ENCODE measurements at regions not wholly inside any gene's neighbourhood (a gene's known extent, or its start where the extent isn't known, plus 50 kb on each side); places are given as distances from the start of the nearest gene placed in this dataset.

DNA sequence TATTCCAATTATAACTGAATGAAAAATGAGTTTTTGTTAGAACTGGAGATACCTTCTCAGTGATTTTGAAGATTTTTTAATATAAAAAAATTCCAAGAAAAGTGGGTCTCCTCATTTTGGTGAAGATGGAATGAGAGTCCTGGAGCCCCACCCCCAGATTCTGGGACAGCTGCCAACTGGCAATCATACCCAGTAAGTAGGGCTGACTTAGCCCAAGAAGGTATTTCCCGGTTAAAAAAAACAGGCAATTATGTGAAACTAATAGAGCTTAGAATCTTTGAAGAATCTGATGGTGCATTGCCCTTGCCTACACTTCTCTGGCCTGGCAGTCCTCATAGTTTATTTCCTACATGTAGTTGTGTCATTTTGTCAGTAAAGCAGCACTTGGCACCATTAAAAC is 52.8 kb upstream of the VWDE start:
- DNase-seq: no peak

DNA sequence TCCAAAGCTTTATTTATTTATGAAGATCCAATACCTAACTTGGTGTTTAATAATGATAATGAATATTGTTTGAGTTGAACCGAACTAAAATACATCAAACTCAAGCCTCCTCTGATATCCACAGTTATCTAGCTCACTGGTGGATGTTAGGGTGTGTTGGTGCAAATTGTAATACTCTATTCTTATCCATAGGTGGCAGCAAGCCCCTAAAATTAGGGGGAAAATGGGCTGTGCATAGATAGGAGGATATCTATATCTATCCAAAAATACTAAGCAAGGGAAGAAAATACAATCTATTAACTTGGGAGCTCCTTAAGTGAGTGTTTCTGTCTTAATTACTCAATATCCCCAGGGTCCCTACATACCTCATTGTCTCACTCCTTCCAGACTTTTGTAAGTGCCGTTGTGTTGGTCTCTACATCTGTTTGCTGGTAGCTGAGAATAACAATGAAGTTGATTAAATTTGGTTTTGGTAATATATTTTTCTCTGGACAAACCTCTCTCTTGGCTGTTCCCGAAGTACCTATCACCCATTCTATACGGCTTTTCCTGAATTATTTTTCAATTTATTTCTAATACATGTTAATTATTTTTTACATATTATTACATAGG is 55.0 kb upstream of the VWDE start:
- DNase-seq: peak; percentile 23

DNA sequence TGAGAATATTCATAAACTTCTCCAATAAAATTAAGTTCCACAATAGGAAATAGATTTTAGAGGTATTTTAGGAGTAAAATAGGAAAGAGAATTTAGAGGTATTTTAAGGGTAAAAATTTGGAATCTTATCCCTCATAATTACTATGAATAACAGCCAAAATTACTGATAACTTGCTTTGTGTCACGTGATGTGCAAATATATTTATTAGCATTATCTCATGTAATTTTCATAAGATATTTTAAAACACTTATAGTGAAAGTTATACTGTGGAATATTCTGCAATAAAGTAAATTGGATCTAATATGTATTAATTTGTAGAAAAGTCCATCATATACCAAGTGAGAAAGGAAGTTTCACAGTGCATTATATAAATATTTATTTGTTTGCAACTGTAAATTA is 64.2 kb upstream of the VWDE start:
- no peak for DNase-seq

DNA sequence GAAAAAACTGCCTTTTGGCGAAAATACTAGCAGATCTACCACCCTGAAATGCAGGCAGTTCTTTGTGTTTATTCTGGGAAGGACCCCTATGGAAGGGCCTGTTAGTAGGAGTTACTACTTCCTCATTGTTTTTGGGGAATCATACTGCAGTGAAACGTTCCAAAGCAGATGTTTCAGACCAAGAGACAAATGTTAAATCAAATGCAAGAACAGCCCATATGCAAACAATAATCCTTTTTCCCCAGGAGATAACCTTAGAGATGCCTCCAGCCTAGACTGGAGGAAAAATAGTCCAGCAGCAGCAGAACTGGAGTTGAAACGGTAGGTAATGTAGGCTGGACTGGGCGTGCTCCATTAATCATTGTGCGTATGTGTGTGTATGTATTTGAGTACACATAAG is 65.9 kb upstream of the VWDE start:
- DNase-seq: no peak

DNA sequence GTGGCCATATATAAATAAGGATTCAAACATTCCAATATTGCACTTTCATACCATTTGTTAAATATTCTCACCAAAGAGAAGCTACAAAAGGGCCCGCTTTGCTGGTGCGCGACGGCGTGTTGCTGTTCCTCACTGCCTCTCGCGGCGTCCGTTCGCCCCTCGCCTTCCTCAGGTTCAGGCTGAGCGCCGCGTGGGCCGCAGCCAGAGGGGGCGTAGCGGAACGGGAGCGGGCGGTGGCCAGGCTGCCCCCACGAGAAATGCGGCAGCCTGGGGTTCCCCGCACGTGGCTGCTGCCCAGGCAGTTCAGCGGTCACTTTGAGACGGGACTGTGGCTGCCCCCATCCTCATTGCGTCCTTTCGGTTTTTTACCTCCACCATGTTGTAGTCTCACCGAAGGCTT is 67.3 kb upstream of the VWDE start:
- DNase-seq: no peak

DNA sequence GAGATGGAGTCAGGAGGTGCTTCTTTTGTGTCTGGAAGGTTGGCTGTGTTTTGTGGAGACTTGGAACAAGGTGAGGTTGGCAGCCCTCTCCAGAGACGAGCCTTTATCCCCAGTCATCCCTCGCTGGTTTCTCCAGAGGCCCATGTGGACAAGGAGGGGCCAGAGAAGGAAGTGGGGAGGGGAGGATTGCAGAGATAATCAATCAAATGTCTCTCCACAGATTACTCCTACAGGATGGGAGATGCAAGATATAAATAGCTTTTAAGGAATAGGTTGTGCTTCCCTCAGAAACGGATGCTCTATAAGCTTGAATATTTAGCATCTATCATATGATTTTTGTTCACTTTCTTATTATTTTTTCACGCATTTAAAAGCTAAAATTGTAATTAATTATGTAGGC is 70.4 kb upstream of the VWDE start:
- no peak for DNase-seq

DNA sequence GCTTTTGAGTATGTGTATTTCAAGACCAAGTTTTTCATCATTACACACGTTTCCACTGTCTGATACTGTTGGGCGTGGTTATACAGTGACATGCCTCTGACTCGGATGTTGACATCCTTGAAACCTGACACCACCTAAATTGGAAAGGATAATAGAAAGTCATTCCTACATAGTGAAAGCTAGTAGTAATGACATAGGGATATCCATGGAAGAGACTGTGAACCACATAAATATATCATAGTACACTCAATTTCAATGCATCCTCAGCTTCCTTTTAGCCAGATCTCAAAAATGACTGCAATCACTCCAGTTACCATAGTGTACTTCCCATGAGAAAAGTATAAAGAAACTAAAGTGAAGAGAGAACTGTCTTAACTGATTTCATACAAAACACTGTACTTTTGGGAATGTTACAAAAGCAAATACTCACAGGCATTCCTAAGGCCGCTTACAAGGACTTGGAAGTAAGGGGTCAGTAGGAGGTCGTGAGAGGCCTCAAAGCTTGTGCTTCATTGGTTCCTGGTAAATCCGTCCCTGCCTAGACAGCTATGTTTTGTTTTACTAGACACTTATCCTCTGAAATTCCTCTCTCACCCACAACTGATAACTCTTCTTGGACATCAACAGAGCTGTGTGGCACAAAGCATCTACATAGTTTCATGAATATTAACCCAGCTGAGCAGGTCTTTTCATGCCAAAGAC is 71.8 kb upstream of the VWDE start:
- no peak for DNase-seq

DNA sequence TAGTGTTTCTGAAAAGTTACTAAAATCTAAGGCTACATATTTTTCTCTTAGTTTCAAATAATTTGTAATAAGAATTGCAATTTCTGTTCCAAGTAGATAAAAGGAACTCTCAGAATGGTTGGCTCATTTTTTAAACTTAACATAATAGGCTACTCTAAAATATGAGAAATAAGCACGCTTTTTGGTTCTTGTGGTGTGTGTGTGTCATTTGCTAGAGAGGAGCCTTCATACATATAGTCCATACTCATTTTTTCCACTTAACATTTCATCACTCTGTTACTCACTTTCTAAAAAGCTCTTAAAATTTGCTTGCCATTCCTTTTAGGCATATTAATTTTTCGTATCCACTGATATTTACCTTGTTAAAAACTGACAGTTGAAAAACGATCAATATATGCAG is 74.0 kb upstream of the VWDE start:
- no peak for DNase-seq

DNA sequence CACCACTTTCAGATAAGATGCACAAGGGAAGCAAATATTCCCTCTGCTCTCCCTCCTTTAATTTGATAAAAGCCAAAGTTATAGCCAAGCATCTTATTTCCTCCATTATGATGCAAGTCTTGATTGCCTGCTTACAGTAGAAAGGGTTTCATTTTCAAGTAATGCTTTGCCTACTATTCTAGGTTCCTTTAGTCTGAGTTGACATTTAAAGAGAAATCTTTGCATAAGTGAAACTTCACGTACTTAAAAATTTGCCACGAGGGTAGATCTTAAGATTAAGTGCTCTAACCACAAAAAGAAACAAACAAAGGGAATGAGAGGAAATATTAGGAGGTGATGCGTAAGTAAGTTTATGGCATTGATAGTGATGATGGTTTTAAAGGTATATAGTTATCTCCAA is 78.1 kb upstream of the VWDE start:
- no peak for DNase-seq

DNA sequence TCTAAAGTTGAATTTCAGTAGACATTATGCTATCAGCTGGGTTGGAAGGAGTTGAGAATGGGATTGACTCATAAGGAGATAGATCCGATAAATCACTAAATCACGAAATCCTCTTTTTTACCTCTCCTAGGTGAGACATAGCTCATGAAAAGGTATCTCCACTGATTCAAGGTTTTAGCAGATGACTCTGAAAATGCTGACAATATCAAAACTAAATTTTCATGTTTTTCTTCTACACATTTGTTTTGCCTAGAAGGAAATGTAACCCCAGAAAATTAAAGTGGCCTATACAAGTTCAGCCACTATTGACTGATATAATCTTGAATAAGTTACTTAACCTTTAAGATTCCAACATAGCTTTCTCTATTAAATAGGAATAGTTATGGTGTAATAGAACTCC is 82.2 kb upstream of the VWDE start:
- DNase-seq: no peak

DNA sequence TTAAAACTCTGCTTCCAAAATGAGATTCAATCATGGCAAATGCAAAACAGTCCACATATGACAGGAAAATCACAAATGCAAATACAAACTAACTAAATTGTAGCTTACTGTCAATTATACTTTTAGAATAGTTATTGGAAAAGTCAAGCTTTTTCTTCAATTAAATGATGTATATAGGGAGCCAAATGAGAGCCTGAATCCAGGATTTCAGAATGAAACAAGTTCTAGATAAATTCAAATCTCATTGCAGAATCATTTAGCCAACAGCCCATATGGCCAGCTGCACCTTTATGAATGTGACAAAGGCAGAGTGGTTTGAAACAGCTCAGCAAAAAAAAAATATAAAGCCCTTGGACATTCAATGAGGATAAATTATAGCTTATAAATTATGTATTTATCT is 82.2 kb upstream of the SCIN start:
- DNase-seq: no peak

DNA sequence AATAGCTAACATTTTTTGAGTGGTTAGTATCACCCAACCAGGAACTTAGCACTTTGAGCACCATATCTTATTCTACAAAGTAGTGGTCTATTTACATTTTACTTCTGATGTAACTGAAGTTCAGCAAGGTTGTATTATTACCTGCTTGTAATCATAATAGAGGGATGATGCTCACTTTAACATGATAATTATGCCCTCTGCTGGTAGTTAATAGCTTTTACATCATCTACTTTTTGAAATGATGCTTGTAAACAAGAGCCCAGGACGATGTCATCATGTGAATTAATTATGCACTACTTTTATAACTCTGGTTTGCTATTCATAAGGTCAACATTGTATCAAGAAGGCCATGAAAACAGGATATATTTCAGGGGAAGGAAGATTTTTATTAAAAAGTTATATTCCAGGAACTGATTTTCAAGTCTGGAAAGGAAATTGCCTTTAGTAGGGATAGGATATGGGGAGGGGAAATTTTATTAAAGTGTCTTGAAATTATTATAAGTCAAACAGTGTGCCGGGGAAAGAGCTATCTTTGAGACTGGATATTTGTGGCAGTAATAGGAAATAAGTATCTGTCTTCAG is 80.3 kb upstream of the SCIN start:
- DNase-seq: peak; percentile 22

DNA sequence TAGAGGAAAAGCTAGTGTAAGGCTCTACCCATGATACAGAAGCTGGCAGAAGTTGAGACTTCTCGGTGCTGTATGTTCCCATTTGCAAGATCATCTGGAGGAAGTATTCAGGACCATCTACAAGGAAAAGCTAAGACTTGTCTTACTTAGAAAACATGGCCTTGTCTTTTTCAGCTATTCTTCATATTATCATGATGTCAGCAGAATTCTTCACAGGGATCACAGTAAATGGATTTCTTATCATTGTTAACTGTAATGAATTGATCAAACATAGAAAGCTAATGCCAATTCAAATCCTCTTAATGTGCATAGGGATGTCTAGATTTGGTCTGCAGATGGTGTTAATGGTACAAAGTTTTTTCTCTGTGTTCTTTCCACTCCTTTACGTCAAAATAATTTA is 79.6 kb upstream of the SCIN start:
- no peak for DNase-seq

DNA sequence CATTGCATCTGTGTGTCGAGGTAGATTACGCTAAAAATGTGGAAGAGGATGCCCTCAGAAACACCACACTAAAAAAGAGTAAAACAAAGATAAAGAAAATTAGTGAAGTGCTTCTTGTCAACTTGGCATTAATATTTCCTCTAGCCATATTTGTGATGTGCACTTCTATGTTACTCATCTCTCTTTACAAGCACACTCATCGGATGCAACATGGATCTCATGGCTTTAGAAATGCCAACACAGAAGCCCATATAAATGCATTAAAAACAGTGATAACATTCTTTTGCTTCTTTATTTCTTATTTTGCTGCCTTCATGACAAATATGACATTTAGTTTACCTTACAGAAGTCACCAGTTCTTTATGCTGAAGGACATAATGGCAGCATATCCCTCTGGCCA is 79.0 kb upstream of the SCIN start:
- no peak for DNase-seq

DNA sequence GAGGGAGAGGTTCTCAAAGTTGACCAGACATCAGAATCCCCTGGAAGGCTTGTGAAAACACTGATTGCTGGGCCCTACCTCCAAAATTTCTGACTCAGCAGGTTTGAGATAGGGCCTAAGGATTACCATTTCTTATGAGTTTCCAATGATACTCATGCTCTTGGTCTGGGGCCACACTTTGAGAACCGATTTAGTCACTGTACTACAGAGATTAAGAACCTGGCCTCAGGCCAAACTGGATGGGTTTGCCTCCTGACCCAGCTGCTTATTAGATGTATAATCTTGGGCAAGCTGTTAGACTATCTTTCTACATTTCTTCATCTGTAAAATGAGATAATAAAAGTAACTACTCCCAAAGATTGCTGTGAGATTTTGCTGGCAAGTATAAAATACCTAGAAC is 77.1 kb upstream of the SCIN start:
- no peak for DNase-seq

DNA sequence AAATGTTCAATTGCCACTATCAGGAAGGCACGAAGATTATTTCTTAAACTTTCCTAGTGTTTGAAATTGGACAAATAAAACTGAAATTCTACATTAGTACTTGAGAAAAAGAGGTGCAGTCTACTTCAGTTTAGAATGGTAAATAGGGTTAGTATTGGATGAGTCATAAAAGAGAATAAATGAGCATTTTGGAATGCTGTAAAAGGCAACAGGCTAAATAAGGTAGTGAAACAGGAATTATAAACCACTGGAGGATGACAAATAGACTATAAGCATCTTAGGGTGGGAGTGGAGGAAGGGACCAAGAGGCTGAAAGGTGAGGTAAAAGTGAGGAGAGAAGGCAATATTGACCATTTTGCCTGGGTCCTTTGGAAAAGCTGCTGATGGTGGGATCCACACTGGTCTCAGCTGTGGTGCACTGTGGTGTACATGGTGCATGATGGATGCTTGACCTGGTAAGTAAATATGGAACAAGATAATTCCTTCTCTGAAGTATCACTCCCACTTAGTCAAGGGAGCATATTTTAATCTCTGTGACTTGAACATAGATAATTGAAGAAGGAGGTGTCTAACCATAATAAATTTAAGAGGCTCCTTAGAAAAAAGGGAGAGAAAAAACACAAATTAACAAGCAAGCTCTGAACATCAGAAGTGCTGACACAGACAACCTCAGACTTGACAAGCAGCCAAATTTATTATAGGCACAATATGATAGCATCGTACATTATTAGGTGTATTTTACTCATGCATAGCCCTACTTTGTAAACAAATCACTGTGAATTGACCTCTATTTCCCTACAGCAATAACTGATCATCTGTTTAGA is 76.4 kb upstream of the SCIN start:
- no peak for DNase-seq

DNA sequence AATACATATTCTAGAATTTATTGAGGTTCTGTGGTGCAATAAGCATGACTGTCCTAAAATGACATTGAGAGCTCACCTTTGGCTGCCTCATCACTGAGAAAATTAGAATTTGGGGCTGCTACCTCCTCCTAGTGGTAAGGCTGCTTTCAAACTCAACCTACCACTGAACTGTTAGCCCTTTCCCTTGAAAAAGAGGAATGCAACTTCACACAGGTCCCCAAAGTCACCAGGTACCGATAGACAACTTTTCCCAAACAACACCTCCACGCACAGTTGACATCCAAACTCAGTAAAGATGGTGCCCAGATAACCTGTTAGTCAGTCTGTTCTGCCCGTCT is 75.9 kb upstream of the SCIN start:
- DNase-seq: no peak

DNA sequence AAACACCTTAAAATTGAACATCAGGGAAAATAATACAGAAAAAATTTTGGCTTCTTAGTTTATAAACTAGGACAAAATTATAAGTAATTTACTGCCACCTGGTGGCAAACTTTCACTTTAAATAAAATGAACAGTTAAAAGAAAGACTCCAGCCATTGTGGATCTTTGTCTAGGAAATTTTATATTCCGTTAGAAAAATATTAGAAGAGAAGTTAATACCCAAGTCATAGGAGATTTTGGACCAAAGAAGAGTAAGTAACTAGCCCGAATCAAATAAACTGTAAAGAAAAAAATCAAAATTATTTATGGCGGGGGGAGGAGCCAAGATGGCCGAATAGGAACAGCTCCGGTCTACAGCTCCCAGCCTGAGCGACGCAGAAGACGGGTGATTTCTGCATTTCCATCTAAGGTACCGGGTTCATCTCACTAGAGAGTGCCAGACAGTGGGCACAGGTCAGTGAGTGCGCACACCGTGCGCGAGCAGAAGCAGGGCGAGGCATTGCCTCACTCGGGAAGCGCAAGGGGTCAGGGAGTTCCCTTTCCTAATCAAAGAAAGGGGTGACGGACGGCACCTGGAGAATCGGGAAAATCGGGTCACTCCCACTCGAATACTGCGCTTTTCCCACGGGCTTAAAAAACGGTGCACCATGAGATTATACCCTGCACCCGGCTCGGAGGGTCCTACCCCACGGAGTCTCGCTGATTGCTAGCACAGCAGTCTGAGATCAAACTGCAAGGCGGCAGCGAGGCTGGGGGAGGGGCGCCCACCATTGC is 73.4 kb upstream of the SCIN start:
- DNase-seq: peak; percentile 27

DNA sequence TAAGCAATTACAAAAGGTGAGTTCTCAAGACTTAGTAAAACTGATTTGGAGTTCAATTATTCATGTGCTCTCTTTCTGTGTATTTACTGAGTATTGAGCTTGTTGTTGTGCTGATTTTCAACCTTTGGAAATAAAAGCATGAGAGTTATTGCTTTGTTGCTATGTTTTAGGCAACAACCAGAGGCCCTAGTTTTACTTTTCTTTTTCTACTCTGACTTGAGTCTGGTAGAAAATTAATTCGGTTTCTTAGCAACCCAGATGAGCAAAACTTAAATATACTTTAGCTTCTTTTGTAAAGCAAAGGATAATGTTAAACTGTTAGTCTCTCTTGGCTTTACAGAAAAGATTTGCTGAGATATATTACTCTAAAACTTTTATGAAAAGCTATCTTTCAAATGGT is 66.4 kb upstream of the SCIN start:
- no peak for DNase-seq

DNA sequence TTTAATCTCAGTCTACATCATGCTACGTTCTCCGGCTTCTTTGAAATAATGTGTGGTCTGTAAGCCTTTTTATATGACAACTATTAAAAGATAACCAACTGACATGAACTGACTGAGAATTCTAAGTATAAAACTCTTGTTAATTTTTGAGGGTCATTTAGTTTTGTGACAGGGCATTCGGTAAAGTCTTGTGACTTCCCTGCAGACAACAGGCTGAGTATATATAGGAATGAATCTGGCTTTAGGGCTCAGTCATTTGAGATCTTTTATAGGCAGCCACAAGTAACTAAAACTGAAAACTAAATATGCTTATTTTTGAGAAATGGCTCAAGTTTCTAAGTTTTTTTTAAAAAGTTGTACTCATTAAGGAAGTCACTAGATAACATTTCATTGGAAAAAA is 62.5 kb upstream of the SCIN start:
- no peak for DNase-seq

DNA sequence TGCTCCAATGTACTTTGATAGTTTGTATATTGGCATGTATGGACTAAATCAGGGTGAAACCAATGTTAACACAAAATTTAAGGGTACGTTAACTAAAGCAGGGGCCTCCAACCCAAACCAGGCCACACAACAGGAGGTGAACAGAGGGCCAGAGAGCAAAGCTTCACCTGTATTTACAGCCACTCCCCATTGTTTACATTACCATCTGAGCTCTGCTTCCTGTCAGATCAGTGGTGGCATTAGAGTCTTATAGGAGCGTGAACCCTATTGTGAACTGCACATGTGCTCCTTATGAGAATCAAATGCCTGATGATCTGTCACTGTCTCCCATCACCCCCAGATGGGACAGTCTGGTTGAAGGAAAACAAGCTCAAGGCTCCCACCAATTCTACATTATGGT is 62.0 kb upstream of the SCIN start:
- no peak for DNase-seq

DNA sequence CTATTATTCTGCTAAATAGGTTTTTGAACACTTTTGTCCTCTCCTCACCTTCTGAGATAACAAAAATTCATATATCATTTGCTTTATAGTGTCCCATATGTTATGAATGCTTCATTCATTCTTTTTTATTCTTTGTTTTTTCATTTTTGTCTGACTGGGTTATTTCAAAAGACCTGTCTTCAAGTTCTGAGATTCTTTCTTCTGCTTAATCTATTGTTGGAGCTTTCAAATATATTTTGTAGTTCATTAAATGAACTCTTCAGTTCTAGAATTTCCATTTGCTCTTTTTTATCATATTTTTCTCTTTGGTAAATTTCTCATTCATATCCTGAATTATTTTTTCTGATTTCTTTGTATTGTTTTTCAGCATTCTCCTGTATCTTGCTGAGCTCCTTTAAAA is 53.1 kb upstream of the SCIN start:
- DNase-seq: no peak

DNA sequence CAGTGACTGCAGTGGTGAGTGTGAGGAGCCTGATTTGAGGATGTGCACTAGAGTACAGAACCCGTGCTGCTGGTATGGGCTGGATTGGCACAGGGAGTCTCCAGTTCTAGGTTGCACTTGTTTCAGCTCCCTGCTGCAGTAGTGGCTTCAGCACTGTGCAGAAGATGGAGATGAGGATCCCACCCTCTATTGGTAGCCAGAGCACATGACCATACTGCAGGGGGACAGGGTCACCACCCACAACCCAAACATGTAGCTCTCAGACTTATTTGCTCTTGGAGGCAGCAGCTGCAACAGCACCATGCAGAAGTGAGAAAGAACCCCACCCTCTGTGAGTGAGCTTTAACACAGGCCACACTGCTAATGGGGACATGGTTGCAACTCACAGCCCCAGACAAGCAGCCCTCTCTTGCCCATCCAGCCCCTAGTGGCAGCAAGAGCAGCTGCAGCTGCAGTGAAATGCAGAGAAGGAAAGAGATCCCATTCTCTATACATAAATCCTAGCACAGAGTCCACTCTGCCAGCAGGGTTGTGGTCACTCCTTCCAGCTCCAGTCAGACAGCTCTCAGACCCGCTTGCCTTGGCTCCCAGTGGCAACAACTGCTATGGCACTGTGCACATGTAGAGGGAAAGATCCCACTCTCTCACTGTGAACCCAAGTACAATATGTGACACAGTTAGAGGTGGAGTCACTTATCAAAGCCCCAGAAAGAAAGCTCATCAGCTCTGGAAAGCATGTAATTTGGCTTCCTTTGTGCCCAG is 51.4 kb upstream of the SCIN start:
- no peak for DNase-seq

Data from DMS 273 treated with DMSO at 0.1 percent for 48 hours (cell line).